HepG2 (cell line): ENCODE measurements at regions not wholly inside any gene's neighbourhood (a gene's known extent, or its start where the extent isn't known, plus 50 kb on each side); places are given as distances from the start of the nearest gene placed in this dataset.
A peak's percentile ranks its signal among the peaks of the same experiment; 100 is the strongest.

Experiments used
- CHD4 ChIP-seq: fragments of 200-600 bp; sonication (generic); IDR thresholded peaks from 2 replicates; pipeline ENCODE4 v1.7.0; 2017; ENCODE audit warnings: mild to moderate bottlenecking, low read length, borderline replicate concordance
- DR1 ChIP-seq: sonication (generic); formaldehyde crosslinking; IDR thresholded peaks from 2 replicates; pipeline ENCODE4 v1.8.0; 2021; ENCODE audit warnings: mild to moderate bottlenecking, missing genetic modification reagents, inconsistent platforms
- FOXA1 ChIP-seq, 2 experiments: fragments of 450-650 bp in 1 of 2; sonication (generic) in 1 of 2; formaldehyde crosslinking in 1 of 2; IDR thresholded peaks; 2 replicates each; pipeline versions ENCODE4 v1.4.0 to v1.6.1; 2016 to 2020; ENCODE audit warnings: missing genetic modification reagents in 1 of 2
- HNRNPH1 ChIP-seq: fragments of 200-400 bp; formaldehyde crosslinking; optimal IDR thresholded peaks from 2 replicates; pipeline ENCODE3; 2017; ENCODE audit warnings: mild to moderate bottlenecking, low read depth, low read length
- HNRNPK ChIP-seq: fragments of 200-400 bp; formaldehyde crosslinking; IDR thresholded peaks from 2 replicates; pipeline ENCODE4 v1.6.1; 2018; ENCODE audit warnings: low read length, low read depth, moderate library complexity, mild to moderate bottlenecking; ENCODE audit not compliant: poor library complexity, severe bottlenecking
- HOXA7 ChIP-seq: sonication (generic); formaldehyde crosslinking; IDR thresholded peaks from 2 replicates; pipeline ENCODE4 v1.8.1; 2022; ENCODE audit warnings: mild to moderate bottlenecking, missing genetic modification reagents, moderate library complexity
- KAT8 ChIP-seq: IDR thresholded peaks from 2 replicates; pipeline ENCODE4 v1.6.1; 2016; ENCODE audit warnings: missing genetic modification reagents, missing compliant biosample characterization
- KDM1A ChIP-seq: IDR thresholded peaks from 2 replicates; pipeline ENCODE4 v1.6.1; 2016; ENCODE audit warnings: missing compliant biosample characterization
- SCMH1 ChIP-seq: sonication (generic); formaldehyde crosslinking; IDR thresholded peaks from 2 replicates; pipeline ENCODE4 v1.9.0; 2021; ENCODE audit warnings: missing genetic modification reagents, mild to moderate bottlenecking, borderline replicate concordance
- YEATS4 ChIP-seq: sonication (generic); formaldehyde crosslinking; IDR thresholded peaks from 2 replicates; pipeline ENCODE4 v1.4.0; 2020; ENCODE audit warnings: missing genetic modification reagents, borderline replicate concordance
- ZMYM3 ChIP-seq: sonication (generic); formaldehyde crosslinking; IDR thresholded peaks from 2 replicates; pipeline ENCODE4 v1.5.1; 2020; ENCODE audit warnings: mild to moderate bottlenecking, missing genetic modification reagents
- ZNF329 ChIP-seq: sonication (generic); formaldehyde crosslinking; IDR thresholded peaks from 2 replicates; pipeline ENCODE4 v1.9.0; 2021; ENCODE audit warnings: low read depth, mild to moderate bottlenecking, missing genetic modification reagents
- ZNF407 ChIP-seq: sonication (generic); formaldehyde crosslinking; IDR thresholded peaks from one replicate; pipeline ENCODE4 v1.5.1; 2020; ENCODE audit warnings: mild to moderate bottlenecking, missing genetic modification reagents; ENCODE audit errors: not compliant biosample characterization
- ZNF451 ChIP-seq: sonication (generic); formaldehyde crosslinking; IDR thresholded peaks from 2 replicates; pipeline ENCODE4 v1.5.0; 2020; ENCODE audit warnings: mild to moderate bottlenecking, missing genetic modification reagents
- ZNF512B ChIP-seq: sonication (generic); formaldehyde crosslinking; IDR thresholded peaks from 2 replicates; pipeline ENCODE4 v1.5.1; 2020; ENCODE audit warnings: missing genetic modification reagents, mild to moderate bottlenecking, borderline replicate concordance
- ZNF605 ChIP-seq: sonication (generic); formaldehyde crosslinking; IDR thresholded peaks from 2 replicates; pipeline ENCODE4 v1.8.0; 2022; ENCODE audit warnings: mild to moderate bottlenecking, missing genetic modification reagents
- ZNF720 ChIP-seq: sonication (generic); formaldehyde crosslinking; IDR thresholded peaks from 2 replicates; pipeline ENCODE4 v1.4.0; 2020; ENCODE audit warnings: missing genetic modification reagents

- no peak for TF ChIP-seq HOXA7 (CRISPR knock-in tag)
- TF ChIP-seq ZMYM3 (CRISPR knock-in tag), result no peak; the same call in 1 of the 2 replicates
- TF ChIP-seq HNRNPH1, result no peak
- peak; percentile 68 for TF ChIP-seq HNRNPK
- TF ChIP-seq ZNF407 (CRISPR knock-in tag), result no peak
- no peak for TF ChIP-seq ZNF720
- TF ChIP-seq SCMH1 (CRISPR knock-in tag), result no peak
- no peak for TF ChIP-seq CHD4
- TF ChIP-seq ZNF605 (CRISPR knock-in tag), result peak; percentile 77; the same call in 1 of the 2 replicates
- TF ChIP-seq KAT8 (CRISPR knock-in tag), result peak; percentile 44; the same call in 1 of the 2 replicates
- no peak for TF ChIP-seq FOXA1 (IDR thresholded peaks at IDR 0.05)
- no peak for TF ChIP-seq FOXA1 (CRISPR knock-in tag; IDR thresholded peaks at IDR 0.05)
- TF ChIP-seq ZNF329 (CRISPR knock-in tag), result no peak
- peak; percentile 77; the same call in 1 of the 2 replicates for TF ChIP-seq DR1 (CRISPR knock-in tag)
- TF ChIP-seq ZNF451 (CRISPR knock-in tag), result no peak
- TF ChIP-seq YEATS4, result peak; percentile 79
- no peak for TF ChIP-seq ZNF512B (CRISPR knock-in tag)
- no peak for TF ChIP-seq KDM1A (CRISPR knock-in tag)
Observed at GRCh38 chr2:134120733-134121630, 132.9 kb upstream of the MGAT5 start (continued).
